Hepatocyte (in vitro differentiated cells): ENCODE measurements at regions not wholly inside any gene's neighbourhood (a gene's known extent, or its start where the extent isn't known, plus 50 kb on each side); places are given as distances from the start of the nearest gene placed in this dataset.

ENCODE experiments used
- CTCF ChIP-seq: fragments of 200-600 bp; sonication (generic); IDR thresholded peaks from 2 replicates; pipeline ENCODE4 v1.5.1; 2016; ENCODE audit warnings: antibody characterized with exemption, mild to moderate bottlenecking; ENCODE audit not compliant: poor library complexity
- EZH2 ChIP-seq: fragments of 200-600 bp; sonication (generic); IDR thresholded peaks from 2 replicates; pipeline ENCODE4 v1.6.1; 2016; ENCODE audit warnings: antibody characterized with exemption, mild to moderate bottlenecking, borderline replicate concordance
- EZH2phosphoT487 ChIP-seq: fragments of 200-600 bp; sonication (generic); IDR thresholded peaks from one replicate; pipeline ENCODE4 v1.6.1; 2018; ENCODE audit warnings: antibody characterized with exemption, mild to moderate bottlenecking, low read depth, moderate library complexity; ENCODE audit not compliant: unreplicated experiment, severe bottlenecking

- TF ChIP-seq CTCF (no peak), EZH2phosphoT487 (no peak), EZH2 (no peak)
Measured at GRCh38 chr6:74570044-74570443, 635.8 kb downstream of the COL12A1 start.
